GM23338 (cell line): ENCODE measurements at regions not wholly inside any gene's neighbourhood (a gene's known extent, or its start where the extent isn't known, plus 50 kb on each side); places are given as distances from the start of the nearest gene placed in this dataset.

Experiments
- ATAC-seq: fragments of 200-7000 bp; cut with Tn5 transposase; 3 replicates; pipeline ENCODE4 v1.9.1; 2020
- DNase-seq: peaks from one replicate; pipeline ENCODE4 v3.0.0-alpha.2; 2015; ENCODE audit warnings: low spot score
- H2AFZ ChIP-seq: fragments of 200-600 bp; sonication (generic); 2 replicates; pipeline ENCODE4 v1.8.0; 2016; ENCODE audit warnings: antibody characterized with exemption, mild to moderate bottlenecking, moderate library complexity
- H3F3A ChIP-seq: fragments of 200-600 bp; sonication (generic); replicated peaks from 2 replicates; pipeline ENCODE4 v1.8.0; 2017; ENCODE audit warnings: antibody characterized with exemption, mixed run types, low read depth
- H3K27ac ChIP-seq: fragments of 200-600 bp; sonication (generic); 2 replicates; pipeline ENCODE4 v1.6.1; 2016; ENCODE audit warnings: low read depth
- H3K27me3 ChIP-seq: fragments of 200-600 bp; sonication (generic); 2 replicates; pipeline ENCODE4 v1.8.0; 2016; ENCODE audit warnings: mild to moderate bottlenecking, mixed run types, moderate library complexity; ENCODE audit not compliant: insufficient read depth
- H3K36me3 ChIP-seq: fragments of 200-600 bp; sonication (generic); 2 replicates; pipeline ENCODE4 v1.8.0; 2016; ENCODE audit warnings: mild to moderate bottlenecking; ENCODE audit not compliant: insufficient read depth
- H3K4me1 ChIP-seq: fragments of 200-600 bp; sonication (generic); 2 replicates; pipeline ENCODE4 v1.8.0; 2016; ENCODE audit warnings: mild to moderate bottlenecking, moderate library complexity; ENCODE audit not compliant: insufficient read depth
- H3K4me2 ChIP-seq: fragments of 200-600 bp; sonication (generic); 2 replicates; pipeline ENCODE4 v1.7.1; 2017; ENCODE audit warnings: mixed run types
- H3K4me3 ChIP-seq: fragments of 200-600 bp; sonication (generic); 2 replicates; pipeline ENCODE4 v1.6.1; 2016; ENCODE audit warnings: mixed run types
- H3K79me2 ChIP-seq: fragments of 200-600 bp; sonication (generic); replicated peaks from 2 replicates; pipeline ENCODE4 v1.8.0; 2017; ENCODE audit warnings: mild to moderate bottlenecking; ENCODE audit not compliant: insufficient read depth
- H3K9me2 ChIP-seq: fragments of 200-600 bp; sonication (generic); 2 replicates; pipeline ENCODE4 v1.8.0; 2017; ENCODE audit not compliant: insufficient read depth
- H4K20me1 ChIP-seq: fragments of 200-600 bp; sonication (generic); replicated peaks from 2 replicates; pipeline ENCODE4 v1.8.0; 2017; ENCODE audit warnings: mild to moderate bottlenecking; ENCODE audit not compliant: insufficient read depth
- H3K27ac Mint-ChIP-seq: 2 replicates; pipeline ENCODE4 v1.8.0; 2020; ENCODE audit warnings: inconsistent platforms, mild to moderate bottlenecking, moderate library complexity, mixed read lengths
- H3K27me3 Mint-ChIP-seq: 3 replicates; pipeline ENCODE4 v1.8.0; 2022; ENCODE audit warnings: low read depth, mild to moderate bottlenecking, moderate library complexity, mixed read lengths, inconsistent platforms; ENCODE audit not compliant: insufficient read depth, poor library complexity
- H3K36me3 Mint-ChIP-seq: 3 replicates; pipeline ENCODE4 v1.8.0; 2021; ENCODE audit warnings: low read depth, mild to moderate bottlenecking, inconsistent platforms, moderate library complexity, mixed read lengths
- H3K4me1 Mint-ChIP-seq: 3 replicates; pipeline ENCODE4 v1.8.0; 2020; ENCODE audit warnings: mild to moderate bottlenecking, inconsistent platforms, mixed read lengths
- H3K4me3 Mint-ChIP-seq: 3 replicates; pipeline ENCODE4 v1.8.0; 2021; ENCODE audit warnings: moderate library complexity, mild to moderate bottlenecking, inconsistent platforms, mixed read lengths
- H3K9me3 Mint-ChIP-seq: 3 replicates; pipeline ENCODE4 v1.8.0; 2020; ENCODE audit warnings: moderate library complexity, mild to moderate bottlenecking, inconsistent platforms, mixed read lengths
- CTCF ChIP-seq, 2 experiments: fragments of 200-600 bp in 1 of 2; sonication (generic) in 1 of 2; conservative IDR thresholded peaks; 2 replicates each; pipeline versions ENCODE4 v1.5.1 to v1.6.1; 2016 to 2017; ENCODE audit warnings: antibody characterized with exemption in 2 of 2, low read depth in 2 of 2, mild to moderate bottlenecking in 2 of 2, moderate library complexity in 1 of 2
- ETS1 ChIP-seq: IDR thresholded peaks from 2 replicates; pipeline ENCODE4 v1.6.1; 2016; ENCODE audit warnings: antibody characterized with exemption
- EZH2 ChIP-seq: fragments of 200-600 bp; sonication (generic); IDR thresholded peaks from one replicate; pipeline ENCODE4 v1.8.0; 2017; ENCODE audit warnings: antibody characterized with exemption, mild to moderate bottlenecking, low read depth; ENCODE audit not compliant: unreplicated experiment
- JUNB ChIP-seq: IDR thresholded peaks from one replicate; pipeline ENCODE4 v1.6.1; 2016; ENCODE audit warnings: antibody characterized with exemption; ENCODE audit not compliant: unreplicated experiment
- POLR2AphosphoS5 ChIP-seq: IDR thresholded peaks from 2 replicates; pipeline ENCODE4 v1.6.1; 2016; ENCODE audit warnings: antibody characterized with exemption, low read depth
- STAT1 ChIP-seq: IDR thresholded peaks from one replicate; pipeline ENCODE4 v1.6.1; 2016; ENCODE audit warnings: antibody characterized with exemption; ENCODE audit not compliant: unreplicated experiment
- ZNF331 ChIP-seq: fragments of 250-450 bp; sonication (Bioruptor Pico); IDR thresholded peaks from 2 replicates; pipeline ENCODE4 v1.5.0; 2020; ENCODE audit warnings: low read depth, mild to moderate bottlenecking, moderate library complexity
- ZNF462 ChIP-seq: fragments of 250-450 bp; sonication (Bioruptor Pico); IDR thresholded peaks from 2 replicates; pipeline ENCODE4 v1.5.0; 2020; ENCODE audit warnings: mild to moderate bottlenecking, moderate library complexity

GRCh38 chr2:16325976-16326510 is 339.6 kb downstream of the CYRIA start:
- Histone ChIP-seq H3K36me3 (no peaks in the 10 kb centered on the region), H4K20me1 (no peaks in the 10 kb centered on the region), H3K4me3 (no peak overlapping the region), H3K27me3 (peaks cover 8% of the 10 kb centered on the region; the same call in 1 of the 2 replicates), H3K4me2 (no peak overlapping the region), H3K79me2 (no peaks in the 10 kb centered on the region), H3F3A (no peaks in the 10 kb centered on the region), H3K4me1 (peaks cover 23% of the 10 kb centered on the region), H3K27ac (no peak overlapping the region), H2AFZ (no peak overlapping the region), H3K9me2 (no peaks in the 10 kb centered on the region)
- Mint-ChIP-seq H3K4me1 (peaks cover 38% of the 10 kb centered on the region), H3K9me3 (no peaks in the 10 kb centered on the region), H3K27me3 (peaks cover 18% of the 10 kb centered on the region), H3K4me3 (no peak overlapping the region), H3K36me3 (no peaks in the 10 kb centered on the region), H3K27ac (no peak overlapping the region)
- no peak for DNase-seq
- no peak for ATAC-seq
- no peak for TF ChIP-seq CTCF (conservative IDR thresholded peaks at IDR 0.05; ENCODE audit: low read depth in 2 of 2)
- TF ChIP-seq POLR2AphosphoS5, result no peak
- TF ChIP-seq EZH2, result no peak

GRCh38 chr2:16325016-16325975 is 340.3 kb downstream of the CYRIA start:
- no peak overlapping the region for H3K27ac ChIP-seq
- Mint-ChIP-seq H3K4me3 (no peak overlapping the region), H3K4me1 (peaks cover 35% of the 10 kb centered on the region), H3K36me3 (no peaks in the 10 kb centered on the region), H3K9me3 (no peaks in the 10 kb centered on the region), H3K27ac (no peak overlapping the region), H3K27me3 (peaks cover 19% of the 10 kb centered on the region)
- no peaks in the 10 kb centered on the region for H3K79me2 ChIP-seq
- no peaks in the 10 kb centered on the region for H4K20me1 ChIP-seq
- H3K27me3 ChIP-seq, result peaks cover 8% of the 10 kb centered on the region; the same call in 1 of the 2 replicates
- H3F3A ChIP-seq, result no peaks in the 10 kb centered on the region
- no peak overlapping the region for H3K4me2 ChIP-seq
- H3K9me2 ChIP-seq, result no peaks in the 10 kb centered on the region
- ATAC-seq (peak; percentile 9; the same call in 1 of the 3 replicates), DNase-seq (no peak)
- no peaks in the 10 kb centered on the region for H3K36me3 ChIP-seq
- H3K4me1 ChIP-seq, result peaks cover 19% of the 10 kb centered on the region
- H2AFZ ChIP-seq, result no peak overlapping the region
- H3K4me3 ChIP-seq, result no peak overlapping the region
- TF ChIP-seq JUNB (no peak), ZNF462 (no peak), ETS1 (no peak), ZNF331 (CRISPR knock-in tag) (no peak), CTCF (conservative IDR thresholded peaks at IDR 0.05; ENCODE audit: low read depth in 2 of 2) (no peak), STAT1 (no peak)
